ENCODE measurements at regions not wholly inside any gene's neighbourhood (a gene's known extent, or its start where the extent isn't known, plus 50 kb on each side); places are given as distances from the start of the nearest gene placed in this dataset.

DNA sequence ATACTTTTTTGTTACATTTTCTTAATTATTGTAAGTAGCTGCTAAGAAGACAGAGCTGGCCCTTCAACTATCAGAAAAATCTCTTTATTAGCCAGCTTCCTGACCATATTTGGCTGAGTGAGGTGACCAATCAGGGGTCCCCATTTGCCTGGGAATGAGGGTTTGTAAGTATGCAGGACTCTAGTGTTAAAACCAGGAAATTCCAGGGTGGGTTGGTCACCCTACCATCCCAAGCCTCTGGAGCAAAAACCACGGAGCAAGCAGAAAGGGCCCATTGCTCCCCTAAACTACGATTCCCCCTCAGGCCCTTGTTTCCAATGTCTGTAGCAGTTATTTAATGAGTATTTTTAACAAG is 165.6 kb upstream of the NCKAP5 start:
- no peaks in the 10 kb centered on the region for H3K36me3 Mint-ChIP-seq
- DNase-seq (ENCODE audit: low spot score in 2 of 2): no peak
- no peak overlapping the region for H3K27ac Mint-ChIP-seq
- peaks cover 5 to 22% of the 10 kb centered on the region in 2 donors for H3K9me3 Mint-ChIP-seq
- no peak for ATAC-seq

DNA sequence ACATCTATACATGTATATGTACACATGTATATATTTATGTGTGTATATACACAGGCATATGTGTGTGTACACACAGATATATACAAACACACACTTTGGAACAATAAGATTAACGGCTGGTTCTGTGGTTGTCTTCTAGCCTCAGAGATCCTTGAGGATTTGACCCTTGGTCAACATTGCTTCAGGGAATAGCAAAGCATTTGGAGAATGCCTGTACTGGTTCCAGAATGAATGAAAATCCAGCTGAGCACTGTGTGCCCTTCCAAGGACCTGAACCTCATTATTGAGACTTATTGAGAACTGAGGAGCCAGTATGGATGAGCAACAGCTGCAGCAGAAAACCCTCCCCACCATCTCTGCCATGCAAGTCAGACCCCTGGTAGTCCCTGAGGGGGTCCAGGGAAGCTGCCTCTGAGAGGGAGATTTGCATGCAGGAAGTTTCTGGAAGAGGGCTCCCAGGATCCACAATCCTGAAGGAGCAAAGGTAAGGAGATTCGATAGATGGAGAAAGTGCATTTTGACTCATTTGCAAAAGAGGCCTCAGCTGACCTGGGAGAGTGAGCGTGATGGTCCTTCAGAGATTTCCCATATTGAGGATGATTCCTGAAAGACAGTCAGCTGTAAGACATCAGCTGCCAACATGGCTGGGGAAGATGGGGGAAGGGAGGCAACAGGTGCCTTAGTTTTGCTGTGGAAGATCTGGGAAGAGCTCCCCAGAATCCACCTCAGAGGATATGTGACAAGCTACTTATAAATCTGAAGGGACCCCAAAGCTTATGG is 166.6 kb upstream of the NCKAP5 start:
- Mint-ChIP-seq H3K27ac (no peak overlapping the region), H3K9me3 (peaks cover 5 to 22% of the 10 kb centered on the region in 2 donors)

DNA sequence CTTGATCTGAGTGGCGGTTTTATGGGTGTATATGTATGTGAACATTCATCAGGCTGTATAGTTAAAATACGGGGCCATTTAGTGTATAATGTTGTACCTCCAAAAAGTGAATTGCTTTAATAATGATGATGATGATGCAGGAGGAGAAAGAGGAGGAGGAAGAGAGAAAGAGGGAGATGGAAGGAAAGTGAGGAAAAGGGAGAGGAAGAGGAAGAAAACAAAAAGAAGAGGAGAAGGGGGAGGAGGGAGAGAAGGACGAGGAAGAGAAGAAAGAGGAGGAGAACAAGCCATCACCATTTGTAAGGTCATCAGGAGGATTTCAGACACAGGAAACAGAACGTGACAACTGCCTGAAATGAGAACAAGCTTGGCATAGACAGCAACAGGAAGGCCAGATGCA is 168.4 kb upstream of the NCKAP5 start:
- no peak for DNase-seq (ENCODE audit: low spot score in 2 of 2)
- no peak for ATAC-seq
- Mint-ChIP-seq H3K36me3 (no peaks in the 10 kb centered on the region), H3K9me3 (peaks cover 5 to 18% of the 10 kb centered on the region in 2 donors), H3K27ac (no peak overlapping the region)

More for the DNA sequence above, 166.6 kb upstream of the NCKAP5 start:
- DNase-seq (ENCODE audit: low spot score in 2 of 2) (no peak), ATAC-seq (no peak)
- no peaks in the 10 kb centered on the region for H3K36me3 Mint-ChIP-seq

DNA sequence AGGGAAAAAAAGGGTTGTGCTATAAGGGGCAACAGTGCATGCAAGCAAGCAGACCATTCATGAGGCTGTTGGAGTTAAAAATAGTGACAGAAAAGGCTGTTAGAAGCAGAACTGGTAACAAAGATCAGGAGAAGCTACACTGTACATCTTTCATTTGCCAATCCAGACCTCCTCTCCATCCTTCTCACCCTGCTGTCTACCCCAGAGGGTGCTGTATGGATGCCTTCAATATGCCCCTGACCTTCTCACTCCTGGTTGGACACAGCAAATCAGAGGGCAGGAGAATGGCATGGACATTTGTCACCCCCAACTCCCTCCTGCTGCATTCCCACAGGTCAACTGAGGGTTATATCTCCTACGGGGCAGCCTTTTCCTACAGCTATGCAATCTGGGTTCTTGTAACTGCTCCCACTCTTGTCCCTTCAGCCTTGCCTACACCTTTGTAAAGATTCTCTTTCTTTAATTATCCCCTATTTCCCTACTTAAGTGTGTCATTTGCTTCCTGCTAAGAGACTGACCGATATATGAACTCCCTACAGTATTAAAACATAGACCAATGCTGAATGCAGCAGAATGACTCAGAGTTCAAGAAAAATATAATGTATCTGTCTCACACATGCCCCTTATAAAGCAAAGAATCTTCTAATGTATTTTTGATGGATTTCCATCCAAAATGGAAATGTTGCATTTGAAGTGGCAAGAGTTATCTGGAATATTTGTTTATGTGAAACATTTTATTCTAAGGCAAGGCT is 169.2 kb upstream of the NCKAP5 start:
- DNase-seq (ENCODE audit: low spot score in 2 of 2) (no peak), ATAC-seq (no peak)
- H3K9me3 Mint-ChIP-seq: peaks cover 5 to 18% of the 10 kb centered on the region in 2 donors
- H3K36me3 Mint-ChIP-seq: no peaks in the 10 kb centered on the region
- H3K27ac Mint-ChIP-seq: no peak overlapping the region

DNA sequence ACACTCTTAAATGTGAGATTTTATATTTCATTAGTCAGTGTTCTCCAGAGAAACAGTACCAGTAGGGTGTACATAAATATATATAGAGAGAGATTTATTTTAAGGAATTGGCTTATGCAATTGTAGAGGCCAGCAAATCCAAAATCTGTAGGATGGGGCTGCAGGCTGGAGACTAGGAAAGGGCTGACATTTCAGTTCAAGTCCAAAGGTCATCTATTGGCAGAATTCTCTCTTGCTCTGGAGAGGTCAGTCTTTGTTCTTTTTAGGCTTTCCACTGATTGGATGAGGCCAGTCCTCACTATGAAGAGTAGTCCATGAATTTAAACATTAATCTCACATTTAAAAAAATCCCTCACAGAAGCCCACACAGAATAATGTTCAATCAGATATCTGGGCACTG is 170.8 kb upstream of the NCKAP5 start:
- no peak overlapping the region for H3K27ac Mint-ChIP-seq
- DNase-seq (ENCODE audit: low spot score in 2 of 2) (no peak), ATAC-seq (no peak)
- peaks cover 8 to 9% of the 10 kb centered on the region in 2 donors for H3K9me3 Mint-ChIP-seq
- no peaks in the 10 kb centered on the region for H3K36me3 Mint-ChIP-seq

DNA sequence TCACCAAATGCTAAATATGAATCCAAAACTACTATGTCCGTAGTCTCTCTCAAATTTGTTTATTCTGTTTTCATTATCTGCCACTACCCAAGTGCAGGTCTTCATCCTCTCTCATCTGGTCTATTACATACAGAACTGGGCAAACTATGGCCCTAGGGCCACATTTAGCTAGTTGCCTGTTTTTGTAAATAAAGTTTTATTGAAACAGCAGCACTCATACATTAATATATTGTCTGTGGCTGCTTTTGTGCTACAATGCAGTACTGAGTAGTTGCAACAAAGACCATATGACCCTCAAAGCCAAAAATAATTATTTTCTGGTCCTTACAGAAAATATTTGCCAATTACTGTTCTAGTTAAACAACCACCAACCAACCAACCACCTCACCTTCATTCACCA is 172.2 kb upstream of the NCKAP5 start:
- ATAC-seq (no peak), DNase-seq (ENCODE audit: low spot score in 2 of 2) (no peak)
- Mint-ChIP-seq H3K9me3 (peaks cover 4% of the 10 kb centered on the region in 2 donors), H3K27ac (no peak overlapping the region), H3K36me3 (no peaks in the 10 kb centered on the region)

DNA sequence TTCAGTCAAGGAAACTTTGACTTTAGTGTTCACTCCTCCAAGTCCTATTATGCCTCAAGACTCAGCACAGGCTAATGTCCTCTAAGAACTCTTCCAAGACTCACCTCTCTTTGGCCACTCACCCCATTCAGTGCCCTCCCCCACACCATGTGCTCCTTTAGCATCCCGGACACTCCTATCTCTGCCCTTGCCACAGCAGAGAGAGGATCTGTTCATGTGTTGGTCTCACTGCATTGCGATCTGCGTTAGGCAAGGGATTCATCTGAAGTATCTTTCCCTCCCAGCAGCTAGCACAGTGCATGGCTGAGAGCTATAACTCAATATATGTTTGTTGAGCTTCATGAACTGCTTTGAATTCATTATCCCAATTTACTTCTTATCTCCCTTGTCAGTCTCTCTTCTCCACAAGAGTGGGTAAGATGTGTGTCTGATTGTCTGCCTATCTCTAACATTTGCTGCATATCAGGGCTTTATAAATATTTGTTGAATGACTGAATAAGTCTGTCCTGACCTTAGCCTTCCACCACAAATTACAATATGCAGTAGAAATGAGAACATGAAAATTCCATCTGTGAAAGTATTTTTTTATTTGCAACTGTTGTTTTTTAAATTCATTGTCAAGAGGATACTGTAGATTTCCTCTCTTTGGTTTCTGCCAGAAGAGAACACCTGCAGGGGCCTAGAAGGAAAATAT is 179.9 kb upstream of the NCKAP5 start:
- Mint-ChIP-seq H3K36me3 (no peaks in the 10 kb centered on the region), H3K9me3 (no peaks in the 10 kb centered on the region), H3K27ac (no peak overlapping the region)
- DNase-seq (ENCODE audit: low spot score in 2 of 2) (no peak), ATAC-seq (no peak)

DNA sequence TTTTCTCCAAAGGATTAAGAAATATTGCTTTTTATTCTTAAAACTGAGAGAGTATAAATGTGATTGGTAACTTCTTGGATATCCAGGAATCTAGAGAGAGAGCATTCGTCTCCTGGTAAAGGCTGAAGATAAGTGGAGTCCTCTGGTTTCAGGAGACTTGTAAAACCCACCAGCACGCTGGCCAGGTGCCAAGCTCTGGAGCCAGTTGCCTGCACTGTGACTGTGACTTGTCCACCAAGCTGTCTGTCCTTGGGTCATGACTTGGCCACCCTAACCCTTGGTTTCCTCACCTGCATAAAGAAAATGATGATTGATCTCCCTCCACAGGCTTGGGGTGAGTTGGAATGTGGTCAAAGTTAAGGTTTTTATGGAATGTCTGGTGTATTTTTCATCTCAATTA is 185.4 kb upstream of the NCKAP5 start:
- Mint-ChIP-seq H3K36me3 (no peaks in the 10 kb centered on the region), H3K9me3 (no peaks in the 10 kb centered on the region), H3K27ac (no peak overlapping the region)
- ATAC-seq (no peak), DNase-seq (ENCODE audit: low spot score in 2 of 2) (no peak)

DNA sequence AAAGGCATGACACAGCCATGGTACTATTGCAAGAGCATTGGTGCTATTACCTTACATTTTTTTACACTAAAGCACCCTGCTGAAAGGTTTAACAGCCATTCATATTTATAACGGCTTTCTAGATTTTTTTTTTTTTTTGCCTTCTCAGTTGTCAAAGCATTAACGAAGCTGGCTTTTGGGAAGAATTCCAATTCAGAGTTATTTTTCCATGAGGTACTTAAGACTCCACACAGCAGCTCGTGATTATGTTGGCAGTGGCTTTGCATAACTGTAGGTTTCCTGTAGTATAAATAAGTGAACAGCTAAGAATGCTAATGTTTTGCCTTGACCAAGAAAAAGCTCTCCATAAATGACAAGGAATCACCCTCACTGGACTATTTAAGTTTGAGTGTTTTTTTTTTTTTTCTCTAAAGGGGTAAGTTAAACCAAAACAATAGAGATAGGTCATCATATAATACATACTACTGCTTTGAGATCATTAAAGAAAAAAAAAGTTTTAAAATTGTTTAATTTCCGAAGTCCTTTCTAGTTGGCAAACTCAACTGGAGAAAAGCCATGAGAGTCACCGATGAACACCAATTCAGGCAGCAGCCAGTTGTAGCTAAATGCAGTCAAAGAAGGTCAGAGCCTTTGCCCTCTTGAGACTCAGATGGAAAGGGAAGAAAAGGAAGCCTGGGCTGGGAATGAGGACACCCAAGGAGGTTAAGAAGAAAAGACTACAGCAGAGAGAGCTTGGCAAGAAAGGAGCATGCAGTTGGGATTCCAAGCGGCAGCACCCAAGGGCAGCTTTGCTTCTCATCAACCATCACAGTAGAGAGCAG is 187.4 kb upstream of the NCKAP5 start:
- DNase-seq (ENCODE audit: low spot score in 2 of 2) (no peak), ATAC-seq (no peak)
- H3K36me3 Mint-ChIP-seq: no peaks in the 10 kb centered on the region
- H3K27ac Mint-ChIP-seq: no peak overlapping the region
- no peaks in the 10 kb centered on the region for H3K9me3 Mint-ChIP-seq

DNA sequence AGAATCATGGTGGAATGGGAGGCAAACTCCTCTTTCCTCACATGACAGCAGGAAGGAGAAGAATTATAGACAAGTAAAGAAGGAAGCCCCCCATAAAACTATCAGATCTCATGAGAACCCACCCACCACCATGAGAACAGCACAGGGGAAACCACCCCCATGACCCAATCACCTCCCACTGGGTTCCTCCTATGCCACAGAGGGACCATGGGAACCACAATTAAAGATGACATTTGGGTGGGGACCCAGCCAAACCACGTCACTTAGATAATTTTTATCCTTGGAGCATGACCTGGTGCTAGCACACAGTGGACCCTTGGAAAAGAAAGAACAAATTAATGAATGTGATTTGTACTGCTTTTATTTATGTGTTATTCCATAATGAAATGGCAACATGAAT is 188.6 kb upstream of the NCKAP5 start:
- no peak overlapping the region for H3K27ac Mint-ChIP-seq
- ATAC-seq (no peak), DNase-seq (ENCODE audit: low spot score in 2 of 2) (no peak)
- H3K36me3 Mint-ChIP-seq: no peaks in the 10 kb centered on the region
- H3K9me3 Mint-ChIP-seq: no peaks in the 10 kb centered on the region

DNA sequence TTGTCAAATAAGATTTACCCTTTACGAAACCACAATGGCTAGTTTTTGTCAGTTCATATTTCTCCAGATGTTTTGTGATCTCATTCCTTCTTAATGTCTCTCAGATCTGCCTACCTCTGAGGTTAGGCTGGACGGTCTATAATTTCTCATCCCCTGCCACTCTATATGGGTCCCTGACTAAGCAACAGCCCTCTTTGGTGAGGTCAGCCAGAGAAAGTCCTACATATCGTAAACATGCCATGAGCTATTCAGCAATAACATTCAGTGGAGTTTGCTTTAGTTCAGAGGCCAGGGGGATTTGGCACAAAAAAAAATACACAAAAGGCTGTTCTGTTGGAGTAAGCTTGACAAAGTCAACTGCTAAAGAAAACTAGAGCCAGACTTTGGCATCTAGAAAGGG is 192.1 kb upstream of the NCKAP5 start:
- ATAC-seq (no peak), DNase-seq (ENCODE audit: low spot score in 2 of 2) (no peak)
- Mint-ChIP-seq H3K27ac (no peak overlapping the region), H3K36me3 (peaks cover 0 to 5% of the 10 kb centered on the region in 2 donors), H3K9me3 (peaks cover 0 to 4% of the 10 kb centered on the region in 2 donors)

DNA sequence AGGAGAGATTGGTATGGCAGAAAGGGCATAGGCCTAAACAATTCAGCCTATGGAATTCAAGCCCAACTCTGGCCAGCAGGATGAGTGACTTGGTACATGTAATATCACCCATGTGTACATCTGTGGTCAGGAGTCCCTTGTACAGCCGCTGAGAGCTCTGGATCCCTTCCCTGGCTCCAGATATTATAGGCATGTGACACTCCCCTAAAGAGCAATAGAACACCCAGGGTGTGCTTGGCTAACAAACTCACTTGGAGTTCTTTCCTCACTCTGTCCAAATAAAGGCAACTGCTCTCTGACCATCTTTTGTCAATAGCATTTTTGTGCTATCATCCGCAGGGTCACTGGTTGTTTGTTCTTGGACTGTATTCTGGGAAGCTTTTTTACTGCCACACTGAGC is 197.4 kb upstream of the NCKAP5 start:
- no peak for ATAC-seq
- Mint-ChIP-seq H3K27ac (no peak overlapping the region), H3K9me3 (peaks cover 0 to 14% of the 10 kb centered on the region in 2 donors), H3K36me3 (peaks cover 0 to 5% of the 10 kb centered on the region in 2 donors)
- DNase-seq (ENCODE audit: low spot score in 2 of 2): no peak

DNA sequence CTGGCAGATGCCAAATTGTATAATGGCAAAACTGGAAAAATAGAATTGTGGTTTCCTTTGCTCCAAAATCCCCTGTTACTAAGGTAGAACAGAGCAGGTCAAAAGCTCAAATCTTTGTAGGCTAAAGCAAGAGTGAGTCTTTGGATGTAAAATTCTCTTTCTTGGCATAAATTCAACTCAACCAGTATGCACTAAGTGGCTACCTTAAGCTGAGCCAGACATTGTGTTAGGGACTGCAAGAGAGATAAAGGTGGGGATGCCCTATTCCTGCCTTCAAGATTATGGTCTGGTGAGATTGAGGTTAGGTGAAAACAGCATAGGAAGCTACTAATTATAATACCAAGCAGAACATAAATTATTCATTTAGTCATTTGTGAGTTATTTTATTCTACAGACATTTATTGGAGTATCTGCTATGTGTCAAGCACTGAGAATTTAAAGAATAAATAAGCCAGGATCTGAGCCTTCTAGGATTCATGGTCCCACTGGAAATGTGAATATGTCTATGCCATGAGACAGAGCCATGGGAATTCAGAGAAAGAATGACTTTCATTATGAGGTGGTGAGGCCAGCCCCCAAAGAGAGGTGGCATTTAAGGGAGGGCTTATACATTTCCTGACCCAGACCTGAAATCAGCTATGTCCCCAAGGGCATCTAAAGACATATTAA is 198.0 kb upstream of the NCKAP5 start:
- DNase-seq (ENCODE audit: low spot score in 2 of 2) (no peak), ATAC-seq (no peak)
- H3K9me3 Mint-ChIP-seq: peaks cover 0 to 14% of the 10 kb centered on the region in 2 donors
- no peak overlapping the region for H3K27ac Mint-ChIP-seq
- peaks cover 0 to 5% of the 10 kb centered on the region in 2 donors for H3K36me3 Mint-ChIP-seq

DNA sequence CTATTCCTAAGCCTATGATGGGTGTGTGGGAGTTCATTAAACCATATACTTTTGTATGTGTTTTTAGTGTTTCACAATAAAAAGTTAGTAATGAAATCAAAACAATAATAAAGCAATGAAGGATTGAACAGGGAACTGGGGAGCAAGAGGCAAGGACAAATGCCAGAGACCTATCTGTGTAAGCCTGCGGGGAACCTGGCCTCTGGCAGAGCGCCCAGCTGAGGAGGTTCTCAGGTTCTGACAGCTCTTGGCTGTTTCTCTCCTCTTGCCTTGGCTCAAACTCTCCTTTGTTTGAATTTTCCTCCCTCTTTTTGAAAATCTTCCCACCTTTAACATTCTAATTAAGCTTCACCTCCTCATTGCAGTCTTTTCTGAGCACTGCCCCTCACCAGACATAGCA is 200.0 kb upstream of the NCKAP5 start:
- Mint-ChIP-seq H3K36me3 (no peaks in the 10 kb centered on the region), H3K9me3 (peaks cover 0 to 14% of the 10 kb centered on the region in 2 donors), H3K27ac (no peak overlapping the region)
- ATAC-seq (no peak), DNase-seq (ENCODE audit: low spot score in 2 of 2) (no peak)

DNA sequence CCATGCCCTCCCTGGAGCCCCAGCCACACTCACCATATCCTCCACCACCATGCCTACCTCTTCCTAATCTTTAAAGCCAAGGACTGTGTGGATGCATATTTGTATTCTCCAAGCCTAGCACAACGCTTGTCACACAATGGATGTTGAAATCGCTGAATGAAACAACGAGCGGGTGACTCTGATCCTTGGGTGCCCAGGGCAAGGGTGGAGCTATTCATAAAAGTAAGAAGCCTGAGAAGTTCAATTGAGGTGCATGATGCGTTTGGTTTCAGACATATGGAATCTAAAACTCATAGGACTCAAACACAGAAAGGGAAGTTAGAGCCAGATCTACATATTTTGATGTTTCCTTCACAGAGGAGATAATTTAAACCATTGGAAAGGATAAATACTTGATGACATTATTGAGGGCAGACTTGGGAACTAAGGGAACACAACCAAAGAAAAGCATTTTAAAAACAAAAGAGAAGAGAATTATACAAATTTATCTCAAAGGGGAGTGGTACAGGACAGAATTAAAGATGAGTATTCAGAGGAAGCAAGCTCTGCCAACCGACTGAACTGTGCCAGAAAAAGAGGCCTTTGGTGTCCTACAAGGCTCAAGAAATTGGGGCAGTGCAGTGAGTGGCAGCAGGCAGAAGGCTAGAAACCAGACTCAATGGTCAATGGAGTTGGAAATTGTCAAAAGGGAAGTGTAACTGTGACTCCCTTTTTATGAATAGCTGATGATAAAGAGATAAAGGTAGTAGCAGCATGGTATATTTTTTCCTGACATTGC is 200.6 kb upstream of the NCKAP5 start:
- DNase-seq (ENCODE audit: low spot score in 2 of 2): no peak
- no peak for ATAC-seq
- Mint-ChIP-seq H3K27ac (no peak overlapping the region), H3K9me3 (peaks cover 0 to 10% of the 10 kb centered on the region in 2 donors), H3K36me3 (no peaks in the 10 kb centered on the region)

Measured in activated naive CD4-positive, alpha-beta T cell treated with anti-CD3 and anti-CD28 coated beads, Interleukin-2, amount 50 U/mL, for 72 hours (primary cell).